ENCODE measurements at regions not wholly inside any gene's neighbourhood (a gene's known extent, or its start where the extent isn't known, plus 50 kb on each side); places are given as distances from the start of the nearest gene placed in this dataset.

GRCh38 chr4:17272154-17272553 is 239.7 kb downstream of the QDPR start:
- ChIA-PET POLR2A (no interaction called here), CTCF (no interaction called here)
- Mint-ChIP-seq H3K27me3 (peaks cover 32% of the 10 kb centered on the region), H3K36me3 (ENCODE audit: low read depth) (no peaks in the 10 kb centered on the region), H3K9me3 (no peaks in the 10 kb centered on the region), H3K27ac (no peak overlapping the region), H3K4me3 (no peak overlapping the region), H3K4me1 (ENCODE audit: low read depth) (no peaks in the 10 kb centered on the region)
- TF ChIP-seq CTCF (IDR thresholded peaks at IDR 0.05) = no peak
- Histone ChIP-seq H3K36me3 (ENCODE audit: insufficient read depth, low read length) (no peaks in the 10 kb centered on the region), H3K9me3 (ENCODE audit: control insufficient read depth in 1 of 2, insufficient read depth in 1 of 2, low read length in 2 of 2) (no peaks in the 10 kb centered on the region), H3K4me3 (ENCODE audit: low read length) (no peak overlapping the region), H3K4me1 (ENCODE audit: insufficient read depth, low read length) (no peaks in the 10 kb centered on the region), H3K27me3 (ENCODE audit: control insufficient read depth in 1 of 2, insufficient read depth in 2 of 2, low read length in 2 of 2) (peaks cover 0 to 3% of the 10 kb centered on the region in 2 experiments), H3K27ac (ENCODE audit: low read depth in 1 of 2, low read length in 2 of 2) (no peak overlapping the region)
- ATAC-seq (ENCODE audit: poor library complexity) = no peak
- intact Hi-C loops (cut with DNase I, micrococcal nuclease) = no loop called here
- DNase-seq = no peak

- POLR2A ChIA-PET = no interaction called here
- no peaks in the 10 kb centered on the region for H3K9me3 ChIP-seq (ENCODE audit: control insufficient read depth in 1 of 2, insufficient read depth in 1 of 2, low read length in 2 of 2)
- intact Hi-C loops (cut with DNase I, micrococcal nuclease) = no loop called here
- ATAC-seq (ENCODE audit: poor library complexity) = no peak
- no peak overlapping the region for H3K4me3 ChIP-seq (ENCODE audit: low read length)
- no peaks in the 10 kb centered on the region for H3K9me3 Mint-ChIP-seq
- H3K4me1 Mint-ChIP-seq (ENCODE audit: low read depth) = no peaks in the 10 kb centered on the region
- H3K27ac Mint-ChIP-seq = no peak overlapping the region
- H3K4me3 Mint-ChIP-seq = no peak overlapping the region
- DNase-seq = no peak
- H3K27ac ChIP-seq (ENCODE audit: low read depth in 1 of 2, low read length in 2 of 2) = no peak overlapping the region
- CTCF ChIA-PET = no interaction called here
- no peaks in the 10 kb centered on the region for H3K36me3 Mint-ChIP-seq (ENCODE audit: low read depth)
- H3K27me3 ChIP-seq (ENCODE audit: control insufficient read depth in 1 of 2, insufficient read depth in 2 of 2, low read length in 2 of 2) = peaks cover 0 to 3% of the 10 kb centered on the region in 2 experiments
- H3K36me3 ChIP-seq (ENCODE audit: insufficient read depth, low read length) = no peaks in the 10 kb centered on the region
- no peaks in the 10 kb centered on the region for H3K4me1 ChIP-seq (ENCODE audit: insufficient read depth, low read length)
- no peak for TF ChIP-seq CTCF (IDR thresholded peaks at IDR 0.05)
- H3K27me3 Mint-ChIP-seq = peaks cover 43% of the 10 kb centered on the region
Observed at GRCh38 chr4:17265653-17266052, 246.2 kb downstream of the QDPR start.

GRCh38 chr4:17265139-17265538 is 246.8 kb downstream of the QDPR start:
- intact Hi-C loops (cut with DNase I, micrococcal nuclease) = no loop called here
- H3K27me3 ChIP-seq (ENCODE audit: control insufficient read depth in 1 of 2, insufficient read depth in 2 of 2, low read length in 2 of 2) = peaks cover 0 to 3% of the 10 kb centered on the region in 2 experiments
- no peaks in the 10 kb centered on the region for H3K9me3 ChIP-seq (ENCODE audit: control insufficient read depth in 1 of 2, insufficient read depth in 1 of 2, low read length in 2 of 2)
- ChIA-PET CTCF (interaction anchor here (2.0 kb wide), 1 partner anchor 42 kb away, joined by 4 read pairs; no protein-coding TSS in a partner anchor), POLR2A (no interaction called here)
- H3K27me3 Mint-ChIP-seq = peaks cover 44% of the 10 kb centered on the region
- no peak overlapping the region for H3K4me3 ChIP-seq (ENCODE audit: low read length)
- H3K4me3 Mint-ChIP-seq = no peak overlapping the region
- H3K36me3 ChIP-seq (ENCODE audit: insufficient read depth, low read length) = no peaks in the 10 kb centered on the region
- H3K27ac ChIP-seq (ENCODE audit: low read depth in 1 of 2, low read length in 2 of 2) = no peak overlapping the region
- H3K9me3 Mint-ChIP-seq = no peaks in the 10 kb centered on the region
- no peak for DNase-seq
- no peak for ATAC-seq (ENCODE audit: poor library complexity)
- TF ChIP-seq CTCF (IDR thresholded peaks at IDR 0.05) = no peak
- no peaks in the 10 kb centered on the region for H3K4me1 ChIP-seq (ENCODE audit: insufficient read depth, low read length)
- no peak overlapping the region for H3K27ac Mint-ChIP-seq
- H3K36me3 Mint-ChIP-seq (ENCODE audit: low read depth) = no peaks in the 10 kb centered on the region
- no peaks in the 10 kb centered on the region for H3K4me1 Mint-ChIP-seq (ENCODE audit: low read depth)

Measured in CD4-positive, alpha-beta T cell (primary cell).